OCI-LY7 (cell line): ENCODE measurements at regions not wholly inside any gene's neighbourhood (a gene's known extent, or its start where the extent isn't known, plus 50 kb on each side); places are given as distances from the start of the nearest gene placed in this dataset.

ENCODE experiments used
- BruUV-seq: library from RNA; stranded (reverse); fragments of 400-500 nt; replicated peaks from 2 replicates; lab custom pipeline; 2021; lab: Mats Ljungman, UMichigan
- CTCF ChIA-PET: fragments of 300-600 bp; sonication (Branson Sonifier 250); formaldehyde crosslinking; loops from one replicate; lab custom pipeline; 2022; ENCODE audit warnings: antibody characterized with exemption; ENCODE audit not compliant: unreplicated experiment; lab: Charles Lee
- POLR2A ChIA-PET: fragments of 300-600 bp; sonication (Branson Sonifier 250); formaldehyde crosslinking; loops from one replicate; lab custom pipeline; 2022; ENCODE audit warnings: antibody characterized with exemption; lab: Charles Lee
- DNase-seq: peaks from one replicate; pipeline ENCODE4 v3.0.0-alpha.2; 2015; ENCODE audit warnings: low spot score
- H2AFZ ChIP-seq: fragments of 200-600 bp; sonication (generic), shearing (Covaris generic); 2 replicates; pipeline ENCODE4 v1.6.1; 2014; ENCODE audit warnings: mild to moderate bottlenecking, antibody characterized with exemption, low read length, moderate library complexity
- H3K27ac ChIP-seq: fragments of 200-600 bp; sonication (generic); 2 replicates; pipeline ENCODE4 v1.5.1; 2014; ENCODE audit warnings: mixed run types, low read depth, mild to moderate bottlenecking, moderate library complexity, low read length, inconsistent platforms; ENCODE audit not compliant: poor library complexity, severe bottlenecking
- H3K36me3 ChIP-seq: fragments of 200-600 bp; sonication (generic); 2 replicates; pipeline ENCODE4 v1.6.1; 2014; ENCODE audit warnings: mild to moderate bottlenecking, antibody characterized with exemption, low read length, moderate library complexity, mixed read lengths; ENCODE audit not compliant: insufficient read depth
- H3K4me1 ChIP-seq: fragments of 200-600 bp; sonication (generic); 2 replicates; pipeline ENCODE4 v1.5.1; 2014; ENCODE audit warnings: mild to moderate bottlenecking, low read length; ENCODE audit not compliant: insufficient read depth, poor library complexity, severe bottlenecking
- H3K4me2 ChIP-seq: fragments of 200-600 bp; sonication (generic); 2 replicates; pipeline ENCODE4 v1.6.1; 2014; ENCODE audit warnings: mild to moderate bottlenecking, low read length
- H3K4me3 ChIP-seq: fragments of 200-600 bp; sonication (generic); 2 replicates; pipeline ENCODE4 v1.5.1; 2014; ENCODE audit warnings: mild to moderate bottlenecking, low read depth, low read length; ENCODE audit not compliant: poor library complexity, severe bottlenecking
- H3K79me2 ChIP-seq: fragments of 200-600 bp; sonication (generic); 2 replicates; pipeline ENCODE4 v1.6.1; 2016; ENCODE audit warnings: low read depth, mild to moderate bottlenecking, low read length, moderate library complexity, mixed read lengths; ENCODE audit not compliant: insufficient read depth
- H3K9me2 ChIP-seq: fragments of 200-600 bp; sonication (generic); 2 replicates; pipeline ENCODE4 v1.6.1; 2016; ENCODE audit warnings: mild to moderate bottlenecking, low read length, mixed read lengths; ENCODE audit not compliant: insufficient read depth
- H3K9me3 ChIP-seq: fragments of 200-600 bp; sonication (generic); 2 replicates; pipeline ENCODE4 v1.6.1; 2014; ENCODE audit warnings: mild to moderate bottlenecking, mixed run types, low read length, mixed read lengths
- H4K20me1 ChIP-seq: fragments of 200-600 bp; sonication (generic); 2 replicates; pipeline ENCODE4 v1.6.1; 2014; ENCODE audit warnings: mild to moderate bottlenecking, antibody characterized with exemption, low read length, moderate library complexity, mixed read lengths; ENCODE audit not compliant: insufficient read depth
- CTCF ChIP-seq: fragments of 200-600 bp; sonication (generic); conservative IDR thresholded peaks from 2 replicates; pipeline ENCODE4 v1.5.1; 2014; ENCODE audit warnings: mild to moderate bottlenecking, antibody characterized with exemption, low read length, moderate library complexity, mixed read lengths
- EZH2phosphoT487 ChIP-seq: fragments of 200-600 bp; sonication (generic); IDR thresholded peaks from 2 replicates; pipeline ENCODE4 v1.6.1; 2018; ENCODE audit warnings: low read depth, borderline replicate concordance, mild to moderate bottlenecking, mixed run types, antibody characterized with exemption, low read length, moderate library complexity, mixed read lengths
- intact Hi-C: fragments of 100-400 bp; cut with micrococcal nuclease; formaldehyde crosslinking; loops from one replicate; pipeline ENCODE4 v1.10.0; 2022; ENCODE audit not compliant: unreplicated experiment

DNA sequence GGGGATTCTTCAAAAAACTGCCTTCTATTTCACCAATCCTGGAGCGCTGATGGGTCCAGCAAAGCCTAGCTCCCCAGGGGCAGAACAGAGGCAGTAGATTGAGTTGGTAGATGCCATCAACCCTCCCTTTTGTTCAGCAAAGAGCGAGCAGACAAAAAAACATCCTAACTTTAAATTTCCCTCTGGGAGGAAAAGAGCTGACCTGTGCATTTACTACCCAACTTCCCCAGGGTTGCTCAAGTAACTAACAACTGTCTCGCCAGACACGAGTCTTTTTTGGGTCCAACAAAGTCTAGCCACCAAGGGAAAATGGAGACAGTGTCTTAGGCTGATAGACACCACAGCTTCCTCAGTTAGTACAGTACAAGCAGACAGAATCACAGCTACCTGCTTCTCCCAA, 476.3 kb upstream of the GRIA1 start:
- Histone ChIP-seq H3K36me3 (no peaks in the 10 kb centered on the region), H3K4me2 (no peak overlapping the region), H4K20me1 (no peaks in the 10 kb centered on the region), H3K4me1 (no peaks in the 10 kb centered on the region), H3K9me2 (no peaks in the 10 kb centered on the region), H3K4me3 (no peak overlapping the region), H3K79me2 (no peaks in the 10 kb centered on the region), H3K27ac (no peak overlapping the region), H3K9me3 (no peaks in the 10 kb centered on the region), H2AFZ (no peak overlapping the region)
- no TSS peak for BruUV-seq
- ChIA-PET POLR2A (interaction anchor here (0.8 to 1.0 kb wide), 2 partner anchors 18 to 543 kb away, joined by 3 read pairs; no protein-coding TSS in a partner anchor), CTCF (no interaction called here)
- intact Hi-C loops, result no loop called here
- no peak for TF ChIP-seq CTCF
- TF ChIP-seq EZH2phosphoT487, result no peak
- no peak for DNase-seq

DNA sequence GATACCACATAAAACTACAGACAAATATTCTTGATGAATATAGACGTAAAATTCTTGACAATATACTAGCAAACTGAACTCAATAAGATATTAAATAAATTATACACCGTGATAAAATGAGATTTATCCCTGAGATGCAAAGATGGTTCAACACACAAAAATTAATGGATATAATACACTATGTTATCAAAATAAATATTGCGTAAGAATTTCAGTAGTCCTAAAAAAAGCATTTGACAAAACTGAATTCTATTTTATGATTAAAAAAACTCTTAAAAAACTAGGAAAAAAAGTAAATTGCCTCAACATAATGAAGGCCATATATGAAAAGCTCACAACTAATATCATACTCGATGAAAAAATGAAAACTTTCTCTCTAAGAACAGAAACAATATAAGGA, 472.3 kb upstream of the GRIA1 start:
- H3K9me3 ChIP-seq, result no peaks in the 10 kb centered on the region
- H3K9me2 ChIP-seq, result no peaks in the 10 kb centered on the region
- no peaks in the 10 kb centered on the region for H3K79me2 ChIP-seq
- ChIA-PET POLR2A (interaction anchor here (0.7 kb wide), 1 partner anchor 20 kb away, joined by 3 read pairs; no protein-coding TSS in a partner anchor), CTCF (no interaction called here)
- H3K4me3 ChIP-seq, result no peak overlapping the region
- BruUV-seq, result no TSS peak
- H3K36me3 ChIP-seq, result no peaks in the 10 kb centered on the region
- no peak overlapping the region for H2AFZ ChIP-seq
- TF ChIP-seq CTCF (no peak), EZH2phosphoT487 (no peak)
- no peak overlapping the region for H3K4me2 ChIP-seq
- no peak for DNase-seq
- H3K27ac ChIP-seq, result no peak overlapping the region
- intact Hi-C loops, result no loop called here
- H4K20me1 ChIP-seq, result no peaks in the 10 kb centered on the region
- no peaks in the 10 kb centered on the region for H3K4me1 ChIP-seq

DNA sequence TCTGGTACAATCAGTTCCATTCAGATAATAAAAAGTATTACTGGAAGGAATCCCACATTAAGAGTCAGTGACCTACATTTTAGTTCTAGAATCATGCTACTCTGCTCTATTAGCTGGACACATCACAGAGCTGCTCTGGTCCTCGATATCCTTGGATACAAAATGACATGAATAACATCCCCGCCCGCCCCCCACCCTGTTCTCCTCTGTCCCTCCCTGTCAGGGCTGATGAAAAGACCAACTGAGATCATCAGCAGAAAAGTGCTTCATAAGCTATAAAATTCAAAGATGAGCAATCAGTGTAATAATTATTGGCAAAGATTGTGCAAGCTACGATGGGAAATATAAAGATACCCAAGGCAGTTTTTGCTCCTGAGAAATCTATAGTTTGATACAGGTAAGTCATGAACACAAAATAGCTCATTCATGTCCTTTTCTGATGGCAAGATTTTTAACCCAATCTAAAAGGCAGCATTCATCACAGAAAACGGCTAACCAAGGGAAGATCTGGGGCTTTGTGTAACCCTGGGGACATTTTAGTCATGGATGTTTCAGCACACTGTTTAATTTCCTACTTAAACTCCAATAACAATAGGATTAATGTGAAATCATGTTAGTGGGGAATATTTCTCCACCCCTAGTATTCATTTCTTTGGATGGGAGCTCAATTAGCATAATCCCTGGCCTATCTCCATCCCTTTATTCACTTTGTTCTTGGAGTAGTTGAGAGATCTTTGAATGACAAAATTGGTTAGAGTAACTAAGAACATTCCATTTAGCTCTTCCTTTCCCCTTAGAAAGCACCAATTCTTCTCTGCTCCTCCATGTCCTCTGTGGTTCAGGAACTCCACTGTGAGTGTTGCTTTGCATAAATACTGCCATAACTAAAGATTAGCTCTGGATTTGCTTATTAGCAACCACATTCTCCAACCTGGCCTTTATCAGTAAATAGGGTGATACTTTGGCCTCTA, 459.4 kb upstream of the GRIA1 start:
- no peak for DNase-seq
- Histone ChIP-seq H3K9me2 (no peaks in the 10 kb centered on the region), H3K4me1 (no peaks in the 10 kb centered on the region), H3K4me2 (no peak overlapping the region), H3K79me2 (no peaks in the 10 kb centered on the region), H3K4me3 (no peak overlapping the region), H3K36me3 (no peaks in the 10 kb centered on the region), H3K27ac (no peak overlapping the region), H4K20me1 (no peaks in the 10 kb centered on the region), H3K9me3 (no peaks in the 10 kb centered on the region), H2AFZ (no peak overlapping the region)
- TF ChIP-seq CTCF, result no peak
- TF ChIP-seq EZH2phosphoT487, result no peak
- intact Hi-C loops, result no loop called here
- ChIA-PET CTCF (no interaction called here), POLR2A (interaction anchor here (0.7 to 1.0 kb wide), 2 partner anchors 17 to 1212 kb away, joined by 3 to 4 read pairs; no protein-coding TSS in a partner anchor)
- BruUV-seq, result no TSS peak
